ENCODE measurements at regions not wholly inside any gene's neighbourhood (a gene's known extent, or its start where the extent isn't known, plus 50 kb on each side); places are given as distances from the start of the nearest gene placed in this dataset.
A peak's percentile ranks its signal among the peaks of the same experiment; 100 is the strongest.

DNA sequence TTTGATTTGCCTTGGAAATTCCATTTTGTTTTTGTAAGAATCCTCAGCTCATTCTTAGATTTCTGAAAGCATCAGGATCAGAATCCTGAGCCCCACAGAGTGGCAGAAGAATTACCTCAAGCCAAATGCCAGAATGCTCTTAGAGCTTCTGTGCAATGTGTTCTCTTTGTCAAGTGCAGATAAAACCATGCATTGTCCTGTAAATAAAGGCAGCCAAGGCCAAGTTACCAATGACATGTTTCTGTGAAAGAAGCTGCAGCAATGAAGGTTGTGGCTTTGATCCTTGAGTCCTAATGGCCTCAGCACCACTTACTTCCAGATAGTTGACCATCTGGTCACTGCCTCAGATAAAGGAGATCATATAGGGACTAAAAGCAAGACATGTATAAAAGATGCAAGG, 343.3 kb upstream of the AKR1E2 start:
- DNase-seq = no peak
- Histone ChIP-seq H3K9me3 (ENCODE audit: insufficient read depth, low read length, severe bottlenecking) (peaks cover 3% of the 10 kb centered on the region), H2AFZ (ENCODE audit: low read depth, low read length) (no peak overlapping the region), H3K9ac (ENCODE audit: low read depth, low read length) (no peak overlapping the region), H3K4me1 (ENCODE audit: insufficient read depth, low read length) (peaks cover 9% of the 10 kb centered on the region), H3K36me3 (ENCODE audit: insufficient read depth, low read length) (no peaks in the 10 kb centered on the region), H3K4me2 (ENCODE audit: insufficient read depth, low read length) (no peak overlapping the region), H3K79me2 (ENCODE audit: insufficient read depth, low read length) (no peaks in the 10 kb centered on the region), H3K27ac (ENCODE audit: low read length) (no peak overlapping the region), H3K27me3 (ENCODE audit: insufficient read depth, low read length, poor library complexity) (no peaks in the 10 kb centered on the region), H4K20me1 (ENCODE audit: insufficient read depth, low read length) (no peaks in the 10 kb centered on the region), H3K4me3 (ENCODE audit: low read depth in 1 of 2, low read length in 2 of 2) (no peak overlapping the region)
- ATAC-seq (ENCODE audit: insufficient read depth, low read depth) = no peak
- TF ChIP-seq, protein P1, sequence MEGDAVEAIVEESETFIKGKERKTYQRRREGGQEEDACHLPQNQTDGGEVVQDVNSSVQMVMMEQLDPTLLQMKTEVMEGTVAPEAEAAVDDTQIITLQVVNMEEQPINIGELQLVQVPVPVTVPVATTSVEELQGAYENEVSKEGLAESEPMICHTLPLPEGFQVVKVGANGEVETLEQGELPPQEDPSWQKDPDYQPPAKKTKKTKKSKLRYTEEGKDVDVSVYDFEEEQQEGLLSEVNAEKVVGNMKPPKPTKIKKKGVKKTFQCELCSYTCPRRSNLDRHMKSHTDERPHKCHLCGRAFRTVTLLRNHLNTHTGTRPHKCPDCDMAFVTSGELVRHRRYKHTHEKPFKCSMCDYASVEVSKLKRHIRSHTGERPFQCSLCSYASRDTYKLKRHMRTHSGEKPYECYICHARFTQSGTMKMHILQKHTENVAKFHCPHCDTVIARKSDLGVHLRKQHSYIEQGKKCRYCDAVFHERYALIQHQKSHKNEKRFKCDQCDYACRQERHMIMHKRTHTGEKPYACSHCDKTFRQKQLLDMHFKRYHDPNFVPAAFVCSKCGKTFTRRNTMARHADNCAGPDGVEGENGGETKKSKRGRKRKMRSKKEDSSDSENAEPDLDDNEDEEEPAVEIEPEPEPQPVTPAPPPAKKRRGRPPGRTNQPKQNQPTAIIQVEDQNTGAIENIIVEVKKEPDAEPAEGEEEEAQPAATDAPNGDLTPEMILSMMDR (IDR thresholded peaks at IDR 0.05; ENCODE audit: borderline replicate concordance, extremely low read depth, low read length, poor library complexity, severe bottlenecking) = no peak
- TF ChIP-seq EZH2 (IDR thresholded peaks at IDR 0.05; ENCODE audit: borderline replicate concordance, low read depth, low read length, severe bottlenecking) = no peak

DNA sequence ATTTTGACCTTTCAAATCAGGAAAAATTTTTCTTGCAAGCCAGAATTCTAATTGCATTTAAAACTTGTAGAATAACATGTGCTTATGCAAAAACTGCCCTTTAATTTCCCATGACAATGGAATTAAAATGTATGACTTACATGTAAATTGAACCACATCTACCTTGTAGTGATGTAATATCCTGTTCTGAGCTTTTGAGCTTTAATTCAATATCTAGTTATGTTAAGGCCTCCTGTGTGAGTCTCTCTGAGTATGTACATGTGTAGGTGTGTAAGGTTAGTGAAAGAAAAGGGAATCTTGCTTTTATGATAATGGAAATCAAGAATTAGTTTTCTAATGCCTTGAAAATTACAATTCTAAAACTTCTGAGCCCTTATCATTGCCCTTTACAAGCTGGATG, 344.8 kb upstream of the AKR1E2 start:
- DNase-seq (no peak), ATAC-seq (ENCODE audit: insufficient read depth, low read depth) (no peak)
- no peak overlapping the region for H3K4me3 ChIP-seq (ENCODE audit: low read depth in 1 of 2, low read length in 2 of 2)
- H3K27ac ChIP-seq (ENCODE audit: low read length) = no peak overlapping the region
- H2AFZ ChIP-seq (ENCODE audit: low read depth, low read length) = no peak overlapping the region
- H3K9me3 ChIP-seq (ENCODE audit: insufficient read depth, low read length, severe bottlenecking) = peaks cover 3% of the 10 kb centered on the region
- no peaks in the 10 kb centered on the region for H3K27me3 ChIP-seq (ENCODE audit: insufficient read depth, low read length, poor library complexity)
- H3K36me3 ChIP-seq (ENCODE audit: insufficient read depth, low read length) = no peaks in the 10 kb centered on the region
- no peak overlapping the region for H3K9ac ChIP-seq (ENCODE audit: low read depth, low read length)
- no peaks in the 10 kb centered on the region for H4K20me1 ChIP-seq (ENCODE audit: insufficient read depth, low read length)
- no peak overlapping the region for H3K4me2 ChIP-seq (ENCODE audit: insufficient read depth, low read length)
- H3K79me2 ChIP-seq (ENCODE audit: insufficient read depth, low read length) = no peaks in the 10 kb centered on the region
- H3K4me1 ChIP-seq (ENCODE audit: insufficient read depth, low read length) = peaks cover 17% of the 10 kb centered on the region
- TF ChIP-seq, protein P1 (IDR thresholded peaks at IDR 0.05; ENCODE audit: borderline replicate concordance, extremely low read depth, low read length, poor library complexity, severe bottlenecking) = no peak
- no peak for TF ChIP-seq EZH2 (IDR thresholded peaks at IDR 0.05; ENCODE audit: borderline replicate concordance, low read depth, low read length, severe bottlenecking)

DNA sequence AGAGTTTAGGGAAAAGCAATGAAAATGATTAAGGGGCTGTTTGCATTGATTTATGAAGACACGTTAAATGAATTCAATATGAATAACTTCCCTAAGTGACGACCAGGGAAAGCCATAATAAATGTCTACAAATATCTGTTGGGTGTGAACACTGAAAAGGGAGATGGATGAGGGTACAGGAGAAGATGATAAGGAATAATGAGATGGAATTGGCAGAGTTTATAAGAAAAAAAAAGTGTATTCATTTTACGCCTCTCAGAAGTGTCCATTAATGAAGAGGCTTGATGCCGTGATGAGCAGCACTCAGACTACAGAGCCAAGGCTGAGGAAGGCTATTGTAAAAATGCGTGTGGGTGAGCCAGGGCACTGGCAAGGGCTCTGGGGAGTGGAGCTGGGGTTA, 346.7 kb upstream of the AKR1E2 start:
- H3K79me2 ChIP-seq (ENCODE audit: insufficient read depth, low read length) = no peaks in the 10 kb centered on the region
- no peak for ATAC-seq (ENCODE audit: insufficient read depth, low read depth)
- no peak overlapping the region for H3K9ac ChIP-seq (ENCODE audit: low read depth, low read length)
- no peaks in the 10 kb centered on the region for H3K27me3 ChIP-seq (ENCODE audit: insufficient read depth, low read length, poor library complexity)
- no peak overlapping the region for H3K27ac ChIP-seq (ENCODE audit: low read length)
- H4K20me1 ChIP-seq (ENCODE audit: insufficient read depth, low read length) = no peaks in the 10 kb centered on the region
- TF ChIP-seq, protein P1 (IDR thresholded peaks at IDR 0.05; ENCODE audit: borderline replicate concordance, extremely low read depth, low read length, poor library complexity, severe bottlenecking) = no peak
- no peak for TF ChIP-seq EZH2 (IDR thresholded peaks at IDR 0.05; ENCODE audit: borderline replicate concordance, low read depth, low read length, severe bottlenecking)
- H3K36me3 ChIP-seq (ENCODE audit: insufficient read depth, low read length) = no peaks in the 10 kb centered on the region
- peaks cover 35% of the 10 kb centered on the region for H3K4me1 ChIP-seq (ENCODE audit: insufficient read depth, low read length)
- no peak overlapping the region for H3K4me2 ChIP-seq (ENCODE audit: insufficient read depth, low read length)
- no peak overlapping the region for H3K4me3 ChIP-seq (ENCODE audit: low read depth in 1 of 2, low read length in 2 of 2)
- H3K9me3 ChIP-seq (ENCODE audit: insufficient read depth, low read length, severe bottlenecking) = peaks cover 3% of the 10 kb centered on the region
- no peak for DNase-seq
- H2AFZ ChIP-seq (ENCODE audit: low read depth, low read length) = no peak overlapping the region

DNA sequence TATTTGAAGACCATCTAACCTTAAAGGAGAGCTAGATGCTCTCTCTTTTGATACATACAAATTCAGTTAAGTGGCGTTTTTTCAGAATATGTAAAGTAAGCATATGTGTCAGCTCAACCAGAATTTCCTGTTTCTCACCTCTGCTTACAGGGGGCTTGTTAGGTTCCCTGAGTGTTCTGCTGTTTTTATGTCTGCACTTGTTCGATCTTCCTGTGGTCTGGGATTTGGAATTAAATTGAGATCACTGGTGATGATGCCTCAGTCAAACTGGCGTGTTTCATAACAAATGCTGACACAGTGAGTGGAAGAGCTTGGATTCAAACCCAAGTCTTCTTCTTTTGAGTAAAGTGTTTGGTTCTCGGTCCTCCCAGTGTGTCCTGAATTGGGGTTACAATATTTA, 348.3 kb upstream of the AKR1E2 start:
- Histone ChIP-seq H3K4me3 (ENCODE audit: low read depth in 1 of 2, low read length in 2 of 2) (no peak overlapping the region), H3K9me3 (ENCODE audit: insufficient read depth, low read length, severe bottlenecking) (peaks cover 3% of the 10 kb centered on the region), H3K27me3 (ENCODE audit: insufficient read depth, low read length, poor library complexity) (no peaks in the 10 kb centered on the region), H3K36me3 (ENCODE audit: insufficient read depth, low read length) (no peaks in the 10 kb centered on the region), H3K4me1 (ENCODE audit: insufficient read depth, low read length) (peaks cover 49% of the 10 kb centered on the region), H2AFZ (ENCODE audit: low read depth, low read length) (no peak overlapping the region; the same call in 1 of the 2 replicates), H4K20me1 (ENCODE audit: insufficient read depth, low read length) (no peaks in the 10 kb centered on the region), H3K9ac (ENCODE audit: low read depth, low read length) (no peak overlapping the region), H3K4me2 (ENCODE audit: insufficient read depth, low read length) (peak overlapping the region; percentile 14; the same call in 1 of the 2 replicates), H3K79me2 (ENCODE audit: insufficient read depth, low read length) (no peaks in the 10 kb centered on the region), H3K27ac (ENCODE audit: low read length) (peak overlapping the region; percentile 59)
- peak; percentile 56 for DNase-seq
- ATAC-seq (ENCODE audit: insufficient read depth, low read depth) = peak; percentile 63
- TF ChIP-seq EZH2 (IDR thresholded peaks at IDR 0.05; ENCODE audit: borderline replicate concordance, low read depth, low read length, severe bottlenecking) = no peak
- TF ChIP-seq, protein P1 (IDR thresholded peaks at IDR 0.05; ENCODE audit: borderline replicate concordance, extremely low read depth, low read length, poor library complexity, severe bottlenecking) = no peak

Data from DND-41 (cell line).